ENCODE measurements at regions not wholly inside any gene's neighbourhood (a gene's known extent, or its start where the extent isn't known, plus 50 kb on each side); places are given as distances from the start of the nearest gene placed in this dataset.
"Not testable (repeated sequence)": the region's sequence is repeated elsewhere in the genome, so short reads cannot be mapped to it uniquely, and the experiment has no call there.

DNA sequence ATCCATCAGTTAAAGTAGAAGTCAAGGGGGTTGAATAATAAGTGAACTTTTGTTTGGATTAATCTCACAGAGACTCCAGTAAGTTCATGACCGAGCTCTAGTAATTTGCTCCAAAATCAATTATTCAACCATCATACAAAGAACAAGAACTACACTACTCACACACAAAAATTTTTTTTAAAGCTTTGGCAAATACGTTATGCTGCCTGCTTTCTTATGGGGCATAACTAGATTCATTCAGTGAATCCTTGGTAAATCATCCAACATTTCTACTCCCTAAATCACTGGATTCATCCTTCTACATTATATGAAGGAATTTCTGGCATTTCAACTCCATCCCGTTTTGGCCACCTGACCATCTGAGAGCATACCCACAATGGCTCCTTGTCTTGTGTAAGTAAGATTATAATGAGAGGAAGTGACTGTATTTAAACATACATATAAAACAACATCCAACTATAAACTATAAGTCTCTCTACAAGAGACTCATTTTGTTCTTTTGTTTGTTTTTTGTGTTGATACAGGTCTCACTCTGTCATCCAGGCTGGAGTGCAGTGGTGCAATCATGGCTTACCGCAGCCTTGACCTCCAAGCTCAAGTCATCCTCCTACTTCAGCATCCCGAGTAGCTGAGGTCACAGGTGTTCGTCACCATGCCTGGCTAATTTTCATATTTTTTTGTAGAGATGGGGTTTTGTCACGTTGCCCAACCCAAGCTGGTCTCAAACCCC, 144.2 kb upstream of the LRRTM4 start:
- no peaks in the 10 kb centered on the region for H3K4me1 ChIP-seq (ENCODE audit: control insufficient read depth in 2 of 2, insufficient read depth in 1 of 2, low read depth in 1 of 2, low read length in 2 of 2)
- H3K4me3 ChIP-seq (ENCODE audit: low read length in 2 of 2), result no peak overlapping the region
- H3K9ac ChIP-seq (ENCODE audit: low read depth, low read length, poor library complexity), result no peak overlapping the region
- no peak overlapping the region for H3K18ac ChIP-seq (ENCODE audit: low read length)
- H3K14ac ChIP-seq (ENCODE audit: low read length), result no peak overlapping the region
- H3K79me1 ChIP-seq (ENCODE audit: low read depth, low read length), result no peaks in the 10 kb centered on the region
- H2AFZ ChIP-seq (ENCODE audit: low read length), result no peak overlapping the region
- DNase-seq (ENCODE audit: low spot score), result no peak
- no peak overlapping the region for H2AK5ac ChIP-seq (ENCODE audit: low read depth, low read length)
- no peak overlapping the region for H2BK5ac ChIP-seq (ENCODE audit: low read length)
- WGBS, 2 donors (ENCODE audit: extremely low coverage in 2 of 2, insufficient read length in 2 of 2, insufficient replicate concordance in 1 of 2), result no CpG with 5 or more reads among the region's 7 CpGs
- H2BK12ac ChIP-seq (ENCODE audit: low read length), result no peak overlapping the region
- no peak overlapping the region for H2BK120ac ChIP-seq (ENCODE audit: low read depth, low read length)
- no peaks in the 10 kb centered on the region for H3K27me3 ChIP-seq (ENCODE audit: control insufficient read depth in 3 of 3, insufficient read depth in 3 of 3, low read depth in 1 of 3, low read length in 3 of 3)
- H3K9me3 ChIP-seq (replicated peaks in 1 of 2; ENCODE audit: control insufficient read depth in 2 of 2, insufficient read depth in 1 of 2, low read depth in 1 of 2, low read length in 2 of 2), result no peaks in the 10 kb centered on the region
- H4K8ac ChIP-seq (ENCODE audit: low read depth, low read length), result no peak overlapping the region
- no peak overlapping the region for H2BK15ac ChIP-seq (ENCODE audit: low read length)
- H3K27ac ChIP-seq (replicated peaks; ENCODE audit: low read length), result no peak overlapping the region
- H3K36me3 ChIP-seq (replicated peaks in 1 of 2; ENCODE audit: control insufficient read depth in 2 of 2, insufficient read depth in 2 of 2, low read length in 2 of 2), result no peaks in the 10 kb centered on the region
- no peak overlapping the region for H3K4ac ChIP-seq (ENCODE audit: low read length)
- no peak overlapping the region for H4K91ac ChIP-seq (ENCODE audit: low read depth, low read length, poor library complexity)
- no peak overlapping the region for H3K4me2 ChIP-seq (ENCODE audit: insufficient read depth, low read length, poor library complexity, severe bottlenecking)
- H3K23ac ChIP-seq (ENCODE audit: low read depth, low read length, poor library complexity), result no peak overlapping the region

- not testable (repeated sequence) for H3K4me1 ChIP-seq (ENCODE audit: control insufficient read depth in 2 of 2, insufficient read depth in 1 of 2, low read depth in 1 of 2, low read length in 2 of 2)
Measured at GRCh38 chr2:77684543-77685319, 162.6 kb upstream of the LRRTM4 start.

DNA sequence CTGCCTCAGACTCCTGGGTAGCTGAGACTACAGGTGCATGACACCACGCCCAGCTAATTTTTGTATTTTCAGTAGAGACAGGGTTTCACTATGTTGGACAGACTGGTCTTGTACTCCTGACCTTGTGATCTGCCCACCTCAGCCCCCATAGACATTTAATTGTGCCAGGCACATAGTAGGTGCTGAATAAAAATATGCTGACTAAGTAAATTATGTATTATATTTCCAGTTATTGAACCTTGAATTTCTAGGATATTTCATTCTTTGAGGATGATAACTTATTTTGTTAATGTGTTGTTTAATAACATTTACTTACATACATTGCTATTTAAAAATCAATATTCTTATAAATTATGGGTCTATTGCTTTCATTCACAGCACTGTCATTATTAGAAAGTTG, 190.4 kb upstream of the LRRTM4 start:
- Histone ChIP-seq H2BK15ac (ENCODE audit: low read length) (no peak overlapping the region), H3K23ac (ENCODE audit: low read depth, low read length, poor library complexity) (no peak overlapping the region), H3K27me3 (ENCODE audit: control insufficient read depth in 3 of 3, insufficient read depth in 3 of 3, low read depth in 1 of 3, low read length in 3 of 3) (no peaks in the 10 kb centered on the region), H2BK5ac (ENCODE audit: low read length) (no peak overlapping the region), H3K79me1 (ENCODE audit: low read depth, low read length) (no peaks in the 10 kb centered on the region), H2AK5ac (ENCODE audit: low read depth, low read length) (no peak overlapping the region), H3K4ac (ENCODE audit: low read length) (no peak overlapping the region), H3K9me3 (replicated peaks in 1 of 2; ENCODE audit: control insufficient read depth in 2 of 2, insufficient read depth in 1 of 2, low read depth in 1 of 2, low read length in 2 of 2) (no peaks in the 10 kb centered on the region), H3K14ac (ENCODE audit: low read length) (no peak overlapping the region), H4K91ac (ENCODE audit: low read depth, low read length, poor library complexity) (no peak overlapping the region), H3K36me3 (replicated peaks in 1 of 2; ENCODE audit: control insufficient read depth in 2 of 2, insufficient read depth in 2 of 2, low read length in 2 of 2) (no peaks in the 10 kb centered on the region), H2AFZ (ENCODE audit: low read length) (no peak overlapping the region), H3K9ac (ENCODE audit: low read depth, low read length, poor library complexity) (no peak overlapping the region), H3K4me3 (ENCODE audit: low read length in 2 of 2) (no peak overlapping the region), H3K4me1 (ENCODE audit: control insufficient read depth in 2 of 2, insufficient read depth in 1 of 2, low read depth in 1 of 2, low read length in 2 of 2) (no peaks in the 10 kb centered on the region), H4K8ac (ENCODE audit: low read depth, low read length) (no peak overlapping the region), H2BK120ac (ENCODE audit: low read depth, low read length) (no peak overlapping the region), H2BK12ac (ENCODE audit: low read length) (no peak overlapping the region), H3K4me2 (ENCODE audit: insufficient read depth, low read length, poor library complexity, severe bottlenecking) (no peak overlapping the region), H3K27ac (replicated peaks; ENCODE audit: low read length) (no peak overlapping the region), H3K18ac (ENCODE audit: low read length) (no peak overlapping the region)
- DNase-seq (ENCODE audit: low spot score), result no peak
- no CpG with 5 or more reads among the region's 1 CpG for WGBS, 2 donors (ENCODE audit: extremely low coverage in 2 of 2, insufficient read length in 2 of 2, insufficient replicate concordance in 1 of 2)

More at GRCh38 chr2:77684543-77685319, 162.6 kb upstream of the LRRTM4 start:
- H3K23ac ChIP-seq (ENCODE audit: low read depth, low read length, poor library complexity); H3K4me3 ChIP-seq (ENCODE audit: low read length in 2 of 2); H3K18ac ChIP-seq (ENCODE audit: low read length); H4K8ac ChIP-seq (ENCODE audit: low read depth, low read length); H3K36me3 ChIP-seq (replicated peaks in 1 of 2; ENCODE audit: control insufficient read depth in 2 of 2, insufficient read depth in 2 of 2, low read length in 2 of 2); H2BK12ac ChIP-seq (ENCODE audit: low read length); H3K9me3 ChIP-seq (replicated peaks in 1 of 2; ENCODE audit: control insufficient read depth in 2 of 2, insufficient read depth in 1 of 2, low read depth in 1 of 2, low read length in 2 of 2); H3K79me1 ChIP-seq (ENCODE audit: low read depth, low read length); H2BK5ac ChIP-seq (ENCODE audit: low read length); H4K91ac ChIP-seq (ENCODE audit: low read depth, low read length, poor library complexity); H3K9ac ChIP-seq (ENCODE audit: low read depth, low read length, poor library complexity); H2AFZ ChIP-seq (ENCODE audit: low read length); H3K27me3 ChIP-seq (ENCODE audit: control insufficient read depth in 3 of 3, insufficient read depth in 3 of 3, low read depth in 1 of 3, low read length in 3 of 3); H2BK15ac ChIP-seq (ENCODE audit: low read length); H3K4ac ChIP-seq (ENCODE audit: low read length); DNase-seq (ENCODE audit: low spot score); H3K14ac ChIP-seq (ENCODE audit: low read length); H3K27ac ChIP-seq (replicated peaks; ENCODE audit: low read length); H2AK5ac ChIP-seq (ENCODE audit: low read depth, low read length); H3K4me2 ChIP-seq (ENCODE audit: insufficient read depth, low read length, poor library complexity, severe bottlenecking); H2BK120ac ChIP-seq (ENCODE audit: low read depth, low read length): not testable (repeated sequence)
- WGBS, 2 donors (ENCODE audit: extremely low coverage in 2 of 2, insufficient read length in 2 of 2, insufficient replicate concordance in 1 of 2), result no CpG with 5 or more reads among the region's 6 CpGs

GRCh38 chr2:77713412-77713811, 191.2 kb upstream of the LRRTM4 start:
- Histone ChIP-seq H3K4me3 (ENCODE audit: low read length in 2 of 2) (no peak overlapping the region), H3K9me3 (replicated peaks in 1 of 2; ENCODE audit: control insufficient read depth in 2 of 2, insufficient read depth in 1 of 2, low read depth in 1 of 2, low read length in 2 of 2) (no peaks in the 10 kb centered on the region), H2BK5ac (ENCODE audit: low read length) (no peak overlapping the region), H3K4ac (ENCODE audit: low read length) (no peak overlapping the region), H4K91ac (ENCODE audit: low read depth, low read length, poor library complexity) (no peak overlapping the region), H3K36me3 (replicated peaks in 1 of 2; ENCODE audit: control insufficient read depth in 2 of 2, insufficient read depth in 2 of 2, low read length in 2 of 2) (no peaks in the 10 kb centered on the region), H3K14ac (ENCODE audit: low read length) (no peak overlapping the region), H3K23ac (ENCODE audit: low read depth, low read length, poor library complexity) (no peak overlapping the region), H2BK120ac (ENCODE audit: low read depth, low read length) (no peak overlapping the region), H3K27ac (replicated peaks; ENCODE audit: low read length) (no peak overlapping the region), H2BK15ac (ENCODE audit: low read length) (no peak overlapping the region), H3K27me3 (ENCODE audit: control insufficient read depth in 3 of 3, insufficient read depth in 3 of 3, low read depth in 1 of 3, low read length in 3 of 3) (no peaks in the 10 kb centered on the region), H3K9ac (ENCODE audit: low read depth, low read length, poor library complexity) (no peak overlapping the region), H2BK12ac (ENCODE audit: low read length) (no peak overlapping the region), H3K4me1 (ENCODE audit: control insufficient read depth in 2 of 2, insufficient read depth in 1 of 2, low read depth in 1 of 2, low read length in 2 of 2) (no peaks in the 10 kb centered on the region), H4K8ac (ENCODE audit: low read depth, low read length) (no peak overlapping the region), H3K18ac (ENCODE audit: low read length) (no peak overlapping the region), H3K4me2 (ENCODE audit: insufficient read depth, low read length, poor library complexity, severe bottlenecking) (no peak overlapping the region), H2AFZ (ENCODE audit: low read length) (no peak overlapping the region), H2AK5ac (ENCODE audit: low read depth, low read length) (no peak overlapping the region), H3K79me1 (ENCODE audit: low read depth, low read length) (no peaks in the 10 kb centered on the region)
- no CpG with 5 or more reads among the region's 2 CpGs for WGBS, 2 donors (ENCODE audit: extremely low coverage in 2 of 2, insufficient read length in 2 of 2, insufficient replicate concordance in 1 of 2)
- no peak for DNase-seq (ENCODE audit: low spot score)
